Endothelial cell of hepatic sinusoid (primary cell): ENCODE measurements at regions not wholly inside any gene's neighbourhood (a gene's known extent, or its start where the extent isn't known, plus 50 kb on each side); places are given as distances from the start of the nearest gene placed in this dataset.

Source experiments
- in situ Hi-C: cut with HindIII; loops from 2 replicates; pipeline ENCODE4 v1.10.0; 2017; ENCODE audit warnings: low sequenced_read_pairs

- in situ Hi-C loops = no loop called here
Observed at GRCh38 chr18:25815659-25816058, 274.8 kb downstream of the SS18 start.

- in situ Hi-C loops = no loop called here
Observed at GRCh38 chr18:25814841-25815458, 275.5 kb downstream of the SS18 start.

GRCh38 chr18:25813110-25813509, 277.3 kb downstream of the SS18 start:
- in situ Hi-C loops = no loop called here

GRCh38 chr18:25810736-25811135, 279.7 kb downstream of the SS18 start:
- in situ Hi-C loops = no loop called here

GRCh38 chr18:25805939-25806338, 284.5 kb downstream of the SS18 start:
- in situ Hi-C loops = no loop called here

GRCh38 chr18:25805323-25805722, 285.1 kb downstream of the SS18 start:
- in situ Hi-C loops = no loop called here

GRCh38 chr18:25799231-25799630, 291.2 kb downstream of the SS18 start:
- in situ Hi-C loops = no loop called here

- in situ Hi-C loops = no loop called here
Observed at GRCh38 chr18:25798046-25798445, 292.4 kb downstream of the SS18 start.

GRCh38 chr18:25795213-25795612, 295.2 kb downstream of the SS18 start:
- in situ Hi-C loops = no loop called here

- in situ Hi-C loops = no loop called here
Observed at GRCh38 chr18:25787276-25787675, 303.1 kb downstream of the SS18 start.

GRCh38 chr18:25786758-25787157, 303.7 kb downstream of the SS18 start:
- in situ Hi-C loops = no loop called here

GRCh38 chr18:25780105-25780504, 310.3 kb downstream of the SS18 start:
- in situ Hi-C loops = loop anchor here (5.0 kb wide), 1 partner anchor 47 kb away; no protein-coding TSS in a partner anchor

- in situ Hi-C loops = no loop called here
Observed at GRCh38 chr18:25771796-25772195, 318.6 kb downstream of the SS18 start.

GRCh38 chr18:25764777-25765176, 325.6 kb downstream of the SS18 start:
- in situ Hi-C loops = no loop called here

GRCh38 chr18:25759111-25759510, 331.3 kb downstream of the SS18 start:
- in situ Hi-C loops = no loop called here

GRCh38 chr18:25743646-25744151, 346.7 kb downstream of the SS18 start:
- in situ Hi-C loops = no loop called here

- in situ Hi-C loops = no loop called here
Observed at GRCh38 chr18:25739376-25739775, 351.0 kb downstream of the SS18 start.

- in situ Hi-C loops = no loop called here
Observed at GRCh38 chr18:25737710-25738311, 352.6 kb downstream of the SS18 start.

- in situ Hi-C loops = no loop called here
Observed at GRCh38 chr18:25736516-25736915, 353.9 kb downstream of the SS18 start.

- in situ Hi-C loops = no loop called here
Observed at GRCh38 chr18:25735459-25735858, 355.0 kb downstream of the SS18 start.

GRCh38 chr18:25734336-25734735, 356.1 kb downstream of the SS18 start:
- in situ Hi-C loops = no loop called here

GRCh38 chr18:25732862-25733261, 357.6 kb downstream of the SS18 start:
- in situ Hi-C loops = no loop called here

GRCh38 chr18:25729072-25729471, 361.3 kb downstream of the SS18 start:
- in situ Hi-C loops = no loop called here
